ENCODE measurements at regions not wholly inside any gene's neighbourhood (a gene's known extent, or its start where the extent isn't known, plus 50 kb on each side); places are given as distances from the start of the nearest gene placed in this dataset.

DNA sequence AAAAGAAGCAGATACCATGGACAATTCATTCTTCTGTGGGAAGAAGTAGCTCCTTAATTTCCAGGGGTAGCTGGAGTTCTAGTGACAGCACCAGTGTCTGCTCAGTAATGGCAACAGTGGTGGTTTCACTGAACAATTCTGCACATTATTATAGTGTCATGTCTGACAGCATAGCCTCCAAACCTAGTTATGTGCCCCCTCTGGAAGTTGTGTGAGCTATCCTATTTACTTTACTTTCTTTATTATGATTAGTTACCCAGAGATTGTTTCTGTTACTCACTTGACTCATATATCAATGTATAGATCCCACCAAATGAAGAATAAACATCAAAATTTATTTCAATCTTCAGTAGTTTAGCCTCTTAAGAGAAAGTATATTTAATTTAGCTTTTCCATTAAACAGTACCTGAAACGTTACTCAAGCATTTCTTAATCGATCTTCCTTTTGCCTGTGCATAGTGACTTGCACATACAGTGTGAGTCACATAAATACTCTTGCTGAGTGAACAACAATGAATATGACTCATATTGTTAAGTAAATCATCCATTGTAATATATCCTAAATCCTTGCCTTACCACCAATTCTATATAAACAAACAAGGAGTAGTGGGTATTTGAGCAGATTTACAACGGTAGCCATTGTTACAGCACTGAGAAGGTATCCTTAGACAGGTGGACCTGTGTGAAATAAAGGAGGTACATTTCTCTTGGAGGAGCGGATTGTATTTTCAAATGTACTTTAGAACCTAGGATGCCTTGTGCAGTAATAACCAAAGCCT lies 534.7 kb downstream of the ANKRD50 start:
- no peak for DNase-seq (ENCODE audit: low spot score)

GRCh38 chr4:124178449-124179021 lies 534.0 kb downstream of the ANKRD50 start:
- peak; percentile 2 for DNase-seq (ENCODE audit: low spot score)

DNA sequence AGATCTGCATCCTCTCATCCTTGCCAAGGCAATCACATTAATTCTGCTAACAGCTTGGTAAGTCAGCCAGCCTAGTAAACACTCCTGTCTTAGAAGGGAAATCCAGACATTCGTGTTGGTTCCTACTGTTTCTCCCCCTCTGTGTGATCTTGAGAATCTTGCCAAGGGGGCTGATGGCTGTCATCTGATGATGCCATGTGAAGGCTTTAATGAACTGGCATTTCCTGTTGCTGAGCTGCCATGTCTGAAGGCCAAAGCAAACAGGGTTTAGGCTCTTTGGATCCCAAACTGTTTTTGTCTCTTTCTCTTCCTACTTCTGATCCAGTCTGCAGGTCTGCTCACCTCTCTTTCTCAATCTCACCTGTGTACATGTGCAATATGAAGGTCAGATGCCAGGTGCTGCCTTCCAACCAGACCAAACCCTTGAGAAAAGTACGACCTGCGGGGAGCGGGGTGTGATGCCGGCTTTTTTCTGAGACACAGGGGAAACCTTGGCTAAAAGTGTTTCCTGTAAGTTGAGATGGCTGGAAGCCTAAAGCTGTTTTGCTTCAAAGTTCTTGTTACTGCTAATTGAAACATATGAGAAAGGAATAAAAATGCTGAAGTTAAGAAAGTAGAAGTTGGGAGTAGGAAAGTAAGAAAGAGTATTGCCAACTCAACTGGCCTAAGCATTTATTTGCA lies 532.9 kb downstream of the ANKRD50 start:
- DNase-seq (ENCODE audit: low spot score): no peak

DNA sequence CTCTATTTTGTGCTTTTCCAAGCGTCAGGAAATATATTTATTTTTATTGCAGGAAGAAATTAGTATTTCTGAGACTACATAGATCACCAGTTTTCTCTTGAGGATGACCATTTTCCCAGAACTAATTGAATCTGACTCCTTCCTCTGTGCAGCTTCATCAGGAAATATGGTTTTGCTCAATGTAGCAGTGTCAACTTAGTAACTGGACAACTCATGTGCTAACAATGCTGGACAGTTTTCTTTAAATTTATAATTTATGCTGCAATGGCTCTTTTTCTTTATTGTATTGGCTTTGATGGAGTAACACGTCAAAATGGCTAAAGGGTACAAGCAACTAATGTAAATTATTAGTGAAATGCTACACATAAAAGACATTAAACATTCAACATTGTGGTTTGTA lies 531.5 kb downstream of the ANKRD50 start:
- no peak for DNase-seq (ENCODE audit: low spot score)

- DNase-seq (ENCODE audit: low spot score): no peak
Observed at GRCh38 chr4:124183231-124183630, 529.3 kb downstream of the ANKRD50 start.

GRCh38 chr4:124183926-124184325 lies 528.6 kb downstream of the ANKRD50 start:
- DNase-seq (ENCODE audit: low spot score): no peak

DNA sequence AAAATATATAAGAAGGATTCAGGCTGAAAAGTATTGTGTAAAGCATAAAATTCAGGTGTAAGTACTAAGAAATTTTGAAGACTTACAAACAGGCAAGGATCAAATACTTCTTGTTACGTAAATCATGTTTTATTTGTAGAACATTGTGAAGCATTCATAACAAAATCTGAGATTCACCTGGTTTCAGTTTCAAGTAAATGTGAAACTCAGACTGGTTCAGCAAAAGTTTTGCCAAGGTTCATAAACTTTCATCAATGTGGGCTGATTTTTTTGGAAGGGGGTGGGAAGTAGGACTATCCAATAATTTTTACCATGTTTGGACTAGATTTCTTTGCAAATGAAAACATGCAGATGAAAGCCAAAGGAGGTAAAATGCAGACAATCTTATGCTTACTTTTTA lies 527.7 kb downstream of the ANKRD50 start:
- DNase-seq (ENCODE audit: low spot score): no peak

DNA sequence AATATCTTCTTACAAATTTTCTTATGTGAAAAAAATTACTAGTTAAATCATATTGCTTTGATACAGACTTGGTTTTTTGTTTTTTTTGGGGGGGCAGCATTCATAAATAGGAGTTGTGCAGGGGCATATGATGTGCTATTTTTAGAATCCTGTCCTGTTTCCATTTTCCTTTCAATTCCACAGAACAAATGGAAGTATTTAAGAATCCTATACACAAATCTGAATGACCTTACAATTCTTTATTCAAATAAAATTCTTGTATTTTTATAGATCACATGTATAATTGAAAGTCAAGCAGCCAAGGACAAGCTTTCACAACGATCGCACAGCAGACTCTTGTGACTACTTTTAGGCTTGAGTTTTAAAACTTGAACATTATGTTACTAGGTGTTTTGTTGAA lies 523.9 kb downstream of the ANKRD50 start:
- no peak for DNase-seq (ENCODE audit: low spot score)

DNA sequence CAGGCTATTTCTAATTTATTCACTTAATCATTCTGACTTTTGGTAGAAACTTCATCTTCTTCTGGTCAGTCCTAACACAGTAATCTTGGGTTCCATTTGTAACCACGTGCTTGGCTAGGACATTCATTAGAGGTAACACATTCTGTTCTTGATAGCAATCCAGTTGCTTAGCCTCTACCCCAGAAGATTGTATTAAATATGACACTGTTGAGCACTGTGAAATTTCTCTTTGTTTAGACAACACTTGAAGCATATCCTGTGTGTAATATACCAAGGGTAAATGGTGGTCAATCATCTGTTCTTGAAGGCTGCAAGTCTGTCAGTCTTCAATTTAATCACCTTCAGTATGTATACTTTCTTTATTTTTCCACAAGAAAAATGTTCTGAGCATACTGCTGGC lies 523.0 kb downstream of the ANKRD50 start:
- DNase-seq (ENCODE audit: low spot score): no peak

- no peak for DNase-seq (ENCODE audit: low spot score)
Observed at GRCh38 chr4:124191329-124191728, 521.2 kb downstream of the ANKRD50 start.

GRCh38 chr4:124192544-124192943 lies 520.0 kb downstream of the ANKRD50 start:
- no peak for DNase-seq (ENCODE audit: low spot score)

- DNase-seq (ENCODE audit: low spot score): no peak
Observed at GRCh38 chr4:124199185-124199584, 513.3 kb downstream of the ANKRD50 start.

GRCh38 chr4:124199755-124200154 lies 512.8 kb downstream of the ANKRD50 start:
- DNase-seq (ENCODE audit: low spot score): no peak

GRCh38 chr4:124201636-124202035 lies 510.9 kb downstream of the ANKRD50 start:
- no peak for DNase-seq (ENCODE audit: low spot score)

- no peak for DNase-seq (ENCODE audit: low spot score)
Observed at GRCh38 chr4:124202099-124202498, 510.4 kb downstream of the ANKRD50 start.

DNA sequence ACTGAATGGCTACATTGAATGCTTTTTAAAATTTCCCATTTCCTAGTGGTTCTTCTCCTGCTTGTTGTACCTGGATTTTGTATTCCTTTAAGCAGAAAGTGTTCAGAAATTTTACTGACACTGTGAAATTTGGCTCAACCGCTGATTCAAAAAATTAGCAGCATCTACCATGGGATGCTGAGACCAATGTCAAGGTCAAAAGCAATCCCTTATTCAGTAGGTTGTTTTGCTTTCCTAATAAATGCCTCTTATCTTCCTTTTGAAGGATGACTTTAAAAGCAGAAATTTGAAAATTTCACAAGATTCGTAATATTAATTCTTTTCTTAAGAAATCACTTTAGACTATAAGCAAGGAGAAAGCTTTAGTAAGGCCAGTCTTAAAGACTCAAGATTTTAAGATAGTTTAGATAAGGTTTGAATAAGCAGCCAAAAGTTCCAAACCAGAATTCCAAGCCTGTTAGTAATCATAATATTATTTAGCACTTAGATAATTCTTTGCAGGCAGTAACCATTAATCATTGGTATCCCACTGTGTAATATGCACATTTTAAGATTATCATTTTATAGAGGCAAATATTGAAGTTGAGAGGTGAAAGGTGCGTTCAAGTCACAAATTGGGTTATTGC lies 508.8 kb downstream of the ANKRD50 start:
- DNase-seq (ENCODE audit: low spot score): no peak

- no peak for DNase-seq (ENCODE audit: low spot score)
Observed at GRCh38 chr4:124206779-124207605, 505.5 kb downstream of the ANKRD50 start.

- no peak for DNase-seq (ENCODE audit: low spot score)
Observed at GRCh38 chr4:124209211-124209610, 503.3 kb downstream of the ANKRD50 start.

GRCh38 chr4:124209626-124210025 lies 502.9 kb downstream of the ANKRD50 start:
- no peak for DNase-seq (ENCODE audit: low spot score)

GRCh38 chr4:124210746-124211145 lies 501.8 kb downstream of the ANKRD50 start:
- no peak for DNase-seq (ENCODE audit: low spot score)

- no peak for DNase-seq (ENCODE audit: low spot score)
Observed at GRCh38 chr4:124212815-124213630, 499.5 kb downstream of the ANKRD50 start.

Data from Ammon's horn (tissue), 1 donor.